GM20431 (cell line): ENCODE measurements at regions not wholly inside any gene's neighbourhood (a gene's known extent, or its start where the extent isn't known, plus 50 kb on each side); places are given as distances from the start of the nearest gene placed in this dataset.
"Not testable (repeated sequence)": the region's sequence is repeated elsewhere in the genome, so short reads cannot be mapped to it uniquely, and the experiment has no call there.

Experiments
- in situ Hi-C: fragments of 300-500 bp; cut with MseI, MboI; formaldehyde crosslinking; loops from one replicate; pipeline ENCODE4 v1.15.0; 2020; ENCODE audit warnings: low sequenced_read_pairs; ENCODE audit not compliant: unreplicated experiment

GRCh38 chr2:105691947-105692390 is 52.7 kb upstream of the NCK2 start:
- in situ Hi-C loops: no loop called here

GRCh38 chr2:105690566-105690965 is 54.1 kb upstream of the NCK2 start:
- in situ Hi-C loops: no loop called here

GRCh38 chr2:105689484-105689883 is 55.2 kb upstream of the NCK2 start:
- in situ Hi-C loops: no loop called here

- in situ Hi-C loops: no loop called here
Observed at GRCh38 chr2:105688946-105689345, 55.8 kb upstream of the NCK2 start.

GRCh38 chr2:105686588-105686987 is 58.1 kb upstream of the NCK2 start:
- in situ Hi-C loops: no loop called here

- in situ Hi-C loops: no loop called here
Observed at GRCh38 chr2:105683011-105683492, 61.7 kb upstream of the NCK2 start.

GRCh38 chr2:105682401-105682800 is 62.3 kb upstream of the NCK2 start:
- in situ Hi-C loops: no loop called here

- in situ Hi-C loops: no loop called here
Observed at GRCh38 chr2:105681927-105682326, 62.8 kb upstream of the NCK2 start.

- in situ Hi-C loops: no loop called here
Observed at GRCh38 chr2:105680357-105680756, 64.4 kb upstream of the NCK2 start.

- in situ Hi-C loops: no loop called here
Observed at GRCh38 chr2:105678346-105678745, 66.4 kb upstream of the NCK2 start.

- in situ Hi-C loops: no loop called here
Observed at GRCh38 chr2:105677901-105678300, 66.8 kb upstream of the NCK2 start.

GRCh38 chr2:105675841-105676240 is 68.9 kb upstream of the NCK2 start:
- in situ Hi-C loops: no loop called here

GRCh38 chr2:105674859-105675541 is 69.7 kb upstream of the NCK2 start:
- in situ Hi-C loops: no loop called here

- in situ Hi-C loops: no loop called here
Observed at GRCh38 chr2:105674401-105674800, 70.3 kb upstream of the NCK2 start.

GRCh38 chr2:105671156-105671555 is 73.6 kb upstream of the NCK2 start:
- in situ Hi-C loops: no loop called here

- in situ Hi-C loops: no loop called here
Observed at GRCh38 chr2:105669384-105669891, 75.3 kb upstream of the NCK2 start.

- in situ Hi-C loops: no loop called here
Observed at GRCh38 chr2:105665480-105665879, 79.2 kb upstream of the NCK2 start.

GRCh38 chr2:105660489-105660888 is 84.2 kb upstream of the NCK2 start:
- in situ Hi-C loops: no loop called here

GRCh38 chr2:105655723-105656606 is 88.7 kb upstream of the NCK2 start:
- in situ Hi-C loops: not testable (repeated sequence)

- in situ Hi-C loops: no loop called here
Observed at GRCh38 chr2:105655244-105655643, 89.5 kb upstream of the NCK2 start.

- in situ Hi-C loops: no loop called here
Observed at GRCh38 chr2:105654474-105655004, 90.2 kb upstream of the NCK2 start.
